NCI-H1092 treated with DMSO at 0.1 percent for 48 hours (cell line): ENCODE measurements at regions not wholly inside any gene's neighbourhood (a gene's known extent, or its start where the extent isn't known, plus 50 kb on each side); places are given as distances from the start of the nearest gene placed in this dataset.

Experiments used
- DNase-seq: peaks from one replicate; lab custom pipeline; 2025; lab: John Stamatoyannopoulos, UW

- no peak for DNase-seq
Observed at GRCh38 chr10:113219446-113219845, 269.4 kb downstream of the TCF7L2 start.

GRCh38 chr10:113221756-113222168 lies 271.7 kb downstream of the TCF7L2 start:
- no peak for DNase-seq

- DNase-seq = no peak
Observed at GRCh38 chr10:113222207-113222606, 272.2 kb downstream of the TCF7L2 start.

GRCh38 chr10:113225364-113225763 lies 275.3 kb downstream of the TCF7L2 start:
- DNase-seq = no peak

GRCh38 chr10:113225903-113226302 lies 275.9 kb downstream of the TCF7L2 start:
- DNase-seq = no peak

GRCh38 chr10:113226399-113226798 lies 276.4 kb downstream of the TCF7L2 start:
- no peak for DNase-seq

GRCh38 chr10:113226831-113227445 lies 276.9 kb downstream of the TCF7L2 start:
- DNase-seq = no peak

- DNase-seq = no peak
Observed at GRCh38 chr10:113228530-113228929, 278.5 kb downstream of the TCF7L2 start.

- no peak for DNase-seq
Observed at GRCh38 chr10:113230011-113230610, 280.1 kb downstream of the TCF7L2 start.

- no peak for DNase-seq
Observed at GRCh38 chr10:113232928-113233511, 283.0 kb downstream of the TCF7L2 start.

- no peak for DNase-seq
Observed at GRCh38 chr10:113234481-113234880, 284.4 kb downstream of the TCF7L2 start.

- DNase-seq = no peak
Observed at GRCh38 chr10:113235508-113235907, 285.5 kb downstream of the TCF7L2 start.

- DNase-seq = no peak
Observed at GRCh38 chr10:113236998-113237397, 287.0 kb downstream of the TCF7L2 start.

- no peak for DNase-seq
Observed at GRCh38 chr10:113239566-113240350, 289.7 kb downstream of the TCF7L2 start.

- DNase-seq = no peak
Observed at GRCh38 chr10:113240736-113241135, 290.7 kb downstream of the TCF7L2 start.

- DNase-seq = no peak
Observed at GRCh38 chr10:113241599-113242360, 291.7 kb downstream of the TCF7L2 start.

- DNase-seq = no peak
Observed at GRCh38 chr10:113243311-113243710, 293.3 kb downstream of the TCF7L2 start.

- no peak for DNase-seq
Observed at GRCh38 chr10:113244750-113245149, 294.7 kb downstream of the TCF7L2 start.

GRCh38 chr10:113245286-113245685 lies 295.2 kb downstream of the TCF7L2 start:
- DNase-seq = no peak

- no peak for DNase-seq
Observed at GRCh38 chr10:113247050-113247449, 297.0 kb downstream of the TCF7L2 start.

GRCh38 chr10:113252650-113253618 lies 299.9 kb upstream of the HABP2 start:
- no peak for DNase-seq
